Ishikawa (cell line): ENCODE measurements at regions not wholly inside any gene's neighbourhood (a gene's known extent, or its start where the extent isn't known, plus 50 kb on each side); places are given as distances from the start of the nearest gene placed in this dataset.

ENCODE experiments used
- CEBPB ChIP-seq: IDR thresholded peaks from 2 replicates; pipeline ENCODE4 v1.6.1; 2012
- CREB1 ChIP-seq: IDR thresholded peaks from 2 replicates; pipeline ENCODE4 v1.6.1; 2012; ENCODE audit warnings: low read depth
- EP300 ChIP-seq: IDR thresholded peaks from 2 replicates; pipeline ENCODE4 v1.6.1; 2012; ENCODE audit warnings: borderline replicate concordance
- MAX ChIP-seq: IDR thresholded peaks from 2 replicates; pipeline ENCODE4 v1.6.1; 2012
- RAD21 ChIP-seq: IDR thresholded peaks from 2 replicates; pipeline ENCODE4 v1.6.1; 2012; ENCODE audit warnings: low read depth
- REST ChIP-seq: IDR thresholded peaks from 2 replicates; pipeline ENCODE4 v1.6.1; 2012; ENCODE audit warnings: low read depth, mild to moderate bottlenecking
- TAF1 ChIP-seq: IDR thresholded peaks from 2 replicates; pipeline ENCODE4 v1.6.1; 2012; ENCODE audit warnings: low read depth, mild to moderate bottlenecking
- TCF12 ChIP-seq: IDR thresholded peaks from 2 replicates; pipeline ENCODE4 v1.6.1; 2012; ENCODE audit warnings: low read depth
- TEAD4 ChIP-seq: IDR thresholded peaks from 2 replicates; pipeline ENCODE4 v1.6.1; 2012
- YY1 ChIP-seq: IDR thresholded peaks from 2 replicates; pipeline ENCODE4 v1.6.1; 2012; ENCODE audit warnings: low read depth
- ZBTB7A ChIP-seq: IDR thresholded peaks from 2 replicates; pipeline ENCODE4 v1.6.1; 2012; ENCODE audit warnings: low read depth

- no peak for TF ChIP-seq RAD21
- no peak for TF ChIP-seq MAX
- TF ChIP-seq TCF12 = no peak
- no peak for TF ChIP-seq YY1
- no peak for TF ChIP-seq CEBPB
- TF ChIP-seq ZBTB7A = no peak
- no peak for TF ChIP-seq EP300
- no peak for TF ChIP-seq TEAD4
- TF ChIP-seq REST = no peak
- no peak for TF ChIP-seq TAF1
- TF ChIP-seq CREB1 = no peak
Measured at GRCh38 chr4:18389115-18389514, 367.6 kb upstream of the LCORL start.
